ENCODE measurements at regions not wholly inside any gene's neighbourhood (a gene's known extent, or its start where the extent isn't known, plus 50 kb on each side); places are given as distances from the start of the nearest gene placed in this dataset.

- no peak for DNase-seq (ENCODE audit: low read depth)
Measured at GRCh38 chr16:17853958-17854357, 383.2 kb upstream of the XYLT1 start.

DNA sequence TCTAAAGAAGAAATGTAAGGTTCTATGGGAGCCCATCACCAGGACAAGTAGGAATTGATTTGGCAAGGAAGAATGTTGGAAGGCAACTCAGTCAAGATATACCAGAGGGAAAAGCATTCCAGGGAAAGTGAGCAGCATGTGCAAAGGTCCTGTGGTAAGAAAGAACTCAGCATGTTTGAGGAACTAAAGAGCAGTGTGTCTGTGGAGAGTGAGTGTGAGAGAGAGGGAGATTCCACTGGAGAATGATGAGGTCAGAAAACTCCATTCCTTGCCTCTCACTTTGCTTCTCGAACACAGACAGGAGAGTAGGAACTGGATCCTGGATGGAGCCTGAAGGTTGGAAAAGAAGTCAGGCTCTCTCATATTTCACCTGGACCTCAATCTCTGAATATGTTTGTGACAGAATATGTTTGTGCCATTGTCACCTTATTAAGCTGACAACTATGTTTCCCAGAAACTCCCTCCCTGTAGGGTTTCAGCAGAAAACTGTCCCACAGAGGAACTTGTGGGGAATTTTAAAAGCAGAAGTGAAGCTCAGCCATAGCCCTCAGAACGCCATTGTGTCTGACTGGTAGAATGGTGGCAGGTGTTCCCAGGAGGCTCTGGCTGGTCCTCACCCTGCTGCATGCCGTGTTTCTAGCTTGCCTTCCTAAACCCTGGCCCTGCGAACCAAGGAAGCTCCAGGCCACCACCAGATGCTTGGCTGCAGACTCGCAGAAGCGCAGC is 382.4 kb upstream of the XYLT1 start:
- DNase-seq (ENCODE audit: low read depth), result no peak

GRCh38 chr16:17850581-17851250 is 380.0 kb upstream of the XYLT1 start:
- no peak for DNase-seq (ENCODE audit: low read depth)

DNA sequence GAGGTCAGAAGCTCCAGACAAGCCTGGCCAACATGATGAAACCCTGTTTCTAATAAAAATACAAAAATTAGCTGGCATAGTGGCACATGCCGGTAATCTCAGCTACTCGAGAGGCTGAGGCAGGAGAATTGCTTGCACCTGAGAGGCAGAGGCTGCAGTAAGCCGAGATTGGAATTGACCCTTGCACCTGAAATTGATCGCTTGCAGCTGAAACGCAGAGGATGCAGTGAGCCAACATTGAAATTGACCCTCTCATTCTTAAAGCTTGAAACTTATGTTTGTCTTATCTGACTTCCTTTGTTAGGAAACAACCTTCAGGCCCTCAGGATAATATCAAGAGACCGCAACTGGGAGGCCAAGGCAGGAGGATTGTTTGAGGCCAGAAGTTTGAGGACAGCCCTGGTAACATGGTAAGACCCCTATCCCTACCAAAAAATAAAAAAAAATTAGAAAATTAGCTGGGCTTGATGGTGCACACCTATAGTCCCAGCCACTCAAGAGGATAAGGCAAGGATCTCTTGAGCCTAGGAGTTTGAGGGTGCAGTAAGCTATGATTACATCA is 376.6 kb upstream of the XYLT1 start:
- no peak for DNase-seq (ENCODE audit: low read depth)

DNA sequence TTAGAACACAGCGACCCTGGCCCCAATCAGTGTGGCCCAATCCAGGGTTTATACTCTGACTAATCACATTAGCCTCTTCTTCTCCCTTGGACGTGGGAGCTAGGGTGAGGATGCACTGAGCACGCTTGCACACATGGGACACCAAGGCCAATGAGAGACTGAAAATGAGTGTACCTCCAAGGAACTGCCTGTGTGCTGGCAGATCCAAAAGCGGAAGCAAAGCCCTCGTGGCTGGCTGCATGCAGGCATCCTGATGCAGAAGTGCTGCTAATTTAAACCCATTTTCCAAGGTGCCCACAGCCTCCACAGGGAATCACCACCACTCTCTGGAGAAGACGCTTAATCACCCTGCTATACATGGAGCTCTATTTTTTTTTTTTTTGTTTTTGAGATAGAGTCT is 375.3 kb upstream of the XYLT1 start:
- peak; percentile 36 for DNase-seq (ENCODE audit: low read depth)

- peak; percentile 26 for DNase-seq (ENCODE audit: low read depth)
Measured at GRCh38 chr16:17845031-17845430, 374.3 kb upstream of the XYLT1 start.

DNA sequence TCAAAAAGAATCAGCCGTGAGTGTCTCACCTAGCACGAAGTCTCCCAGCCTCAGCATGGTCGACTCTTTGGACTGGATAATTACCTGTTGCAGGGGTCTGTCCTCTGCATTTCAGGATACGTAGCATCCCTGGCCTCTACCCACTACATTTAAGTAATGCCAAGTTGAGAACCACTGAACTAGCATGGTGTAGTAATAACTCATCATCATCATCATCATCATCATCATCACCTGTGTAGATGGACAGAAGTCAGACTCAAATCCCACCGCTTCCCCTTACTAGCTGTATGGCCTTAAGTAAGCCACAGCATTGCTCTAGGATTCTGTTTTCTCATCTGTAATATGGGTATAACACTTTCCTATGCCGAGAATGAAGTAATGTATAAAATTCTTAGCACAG is 373.1 kb upstream of the XYLT1 start:
- DNase-seq (ENCODE audit: low read depth), result no peak

DNA sequence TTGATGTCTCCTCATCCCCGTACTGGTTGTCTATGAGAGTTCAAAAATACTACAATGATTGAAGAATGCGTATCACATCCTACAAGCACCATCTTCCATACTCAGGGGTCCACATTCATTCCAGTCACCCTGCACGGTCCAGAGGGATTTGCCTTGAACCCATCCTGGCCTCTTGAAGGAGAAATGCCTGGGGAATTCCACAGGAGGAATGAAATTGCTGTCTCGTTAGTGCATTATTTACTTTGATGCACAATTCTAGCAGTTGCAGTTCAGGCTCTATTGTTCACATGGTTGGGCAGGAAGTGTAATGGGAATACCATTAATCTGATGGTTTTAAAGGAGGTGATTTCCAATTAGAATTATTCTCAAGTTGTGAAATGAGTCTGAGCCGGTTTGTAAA is 369.1 kb upstream of the XYLT1 start:
- no peak for DNase-seq (ENCODE audit: low read depth)

DNA sequence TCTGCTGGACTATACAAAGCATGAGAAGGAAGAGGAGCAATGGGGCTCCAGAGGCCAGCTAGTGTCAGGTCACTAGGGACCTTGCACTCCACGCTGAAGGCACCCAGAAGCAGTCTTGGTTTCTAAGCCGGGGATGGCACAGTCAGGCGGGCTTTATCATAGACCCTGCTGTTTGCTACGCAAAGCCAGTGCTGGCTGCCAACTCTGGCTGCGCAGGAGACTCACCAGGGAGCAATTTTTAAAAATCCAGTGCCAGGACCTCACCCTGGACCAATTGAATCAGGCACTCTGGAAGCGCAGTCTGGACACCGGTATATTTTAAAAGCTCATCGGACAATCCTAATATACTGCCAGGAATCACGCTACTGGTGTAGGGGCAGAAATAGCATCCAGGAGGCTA is 368.5 kb upstream of the XYLT1 start:
- DNase-seq (ENCODE audit: low read depth), result no peak

DNA sequence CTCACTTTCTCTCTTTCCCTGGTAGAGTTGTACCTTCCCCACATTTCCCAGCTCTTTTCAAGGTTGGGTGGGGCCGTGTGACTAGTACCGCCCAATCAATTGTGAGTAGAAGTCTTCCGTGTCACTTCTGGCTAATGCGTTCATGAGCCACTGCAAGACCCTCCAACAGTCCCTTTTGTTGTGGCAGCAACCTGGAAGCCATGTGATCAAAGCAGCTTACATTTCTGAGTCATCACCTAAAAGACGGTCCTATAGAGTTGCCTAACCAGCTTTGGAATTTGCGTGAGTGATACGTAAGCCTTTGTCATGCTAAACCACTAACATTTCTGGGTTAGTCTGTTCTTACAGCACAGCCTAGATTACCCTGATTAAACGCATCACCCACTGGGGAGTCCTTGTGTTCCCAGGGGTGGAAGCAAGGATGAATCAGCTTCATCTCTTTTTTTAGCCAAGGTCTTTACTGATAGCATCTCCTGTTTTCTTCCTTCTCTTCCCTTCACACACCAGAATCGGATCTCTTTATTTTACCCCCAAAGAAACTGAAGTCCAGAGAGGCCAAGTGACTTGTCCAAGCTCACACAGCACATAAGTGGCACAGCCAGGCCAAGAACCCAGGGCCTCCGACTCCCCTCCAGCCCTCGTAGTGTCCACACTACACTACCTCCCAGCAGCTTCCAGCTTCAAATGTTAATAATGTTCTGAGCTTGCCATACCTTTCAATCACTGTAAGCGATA is 366.3 kb upstream of the XYLT1 start:
- DNase-seq (ENCODE audit: low read depth), result peak; percentile 97

- DNase-seq (ENCODE audit: low read depth), result no peak
Measured at GRCh38 chr16:17835118-17835876, 364.5 kb upstream of the XYLT1 start.

- no peak for DNase-seq (ENCODE audit: low read depth)
Measured at GRCh38 chr16:17832738-17833137, 362.0 kb upstream of the XYLT1 start.

- peak; percentile 58 for DNase-seq (ENCODE audit: low read depth)
Measured at GRCh38 chr16:17831330-17831729, 360.6 kb upstream of the XYLT1 start.

GRCh38 chr16:17830651-17831050 is 359.9 kb upstream of the XYLT1 start:
- DNase-seq (ENCODE audit: low read depth), result no peak

GRCh38 chr16:17829811-17830210 is 359.1 kb upstream of the XYLT1 start:
- peak; percentile 69 for DNase-seq (ENCODE audit: low read depth)

DNA sequence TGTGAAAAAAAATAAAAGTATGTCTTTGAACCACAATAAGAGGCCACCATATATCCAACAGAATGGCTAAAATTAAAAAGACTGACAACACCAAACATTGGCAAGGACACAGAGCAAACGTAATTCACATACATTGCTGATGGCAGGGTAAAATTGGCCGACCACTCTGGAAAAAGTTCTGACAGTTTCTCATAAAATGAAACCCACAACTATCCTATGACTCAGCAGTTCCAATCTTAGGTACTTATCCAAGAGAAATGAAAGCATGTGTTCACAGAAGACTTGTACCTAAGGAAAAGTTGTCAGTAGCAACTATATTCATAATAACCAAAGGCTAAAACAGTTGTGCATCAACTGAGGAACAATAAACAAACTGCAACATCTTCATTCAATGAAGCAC is 357.3 kb upstream of the XYLT1 start:
- peak; percentile 89 for DNase-seq (ENCODE audit: low read depth)

- peak; percentile 53 for DNase-seq (ENCODE audit: low read depth)
Measured at GRCh38 chr16:17827313-17827712, 356.6 kb upstream of the XYLT1 start.

- no peak for DNase-seq (ENCODE audit: low read depth)
Measured at GRCh38 chr16:17817943-17818342, 347.2 kb upstream of the XYLT1 start.

- DNase-seq (ENCODE audit: low read depth), result no peak
Measured at GRCh38 chr16:17817260-17817659, 346.5 kb upstream of the XYLT1 start.

GRCh38 chr16:17812771-17813170 is 342.0 kb upstream of the XYLT1 start:
- DNase-seq (ENCODE audit: low read depth), result no peak

GRCh38 chr16:17804857-17805256 is 334.1 kb upstream of the XYLT1 start:
- DNase-seq (ENCODE audit: low read depth), result no peak

Measured in M059J (cell line).